ENCODE measurements at regions not wholly inside any gene's neighbourhood (a gene's known extent, or its start where the extent isn't known, plus 50 kb on each side); places are given as distances from the start of the nearest gene placed in this dataset.

DNA sequence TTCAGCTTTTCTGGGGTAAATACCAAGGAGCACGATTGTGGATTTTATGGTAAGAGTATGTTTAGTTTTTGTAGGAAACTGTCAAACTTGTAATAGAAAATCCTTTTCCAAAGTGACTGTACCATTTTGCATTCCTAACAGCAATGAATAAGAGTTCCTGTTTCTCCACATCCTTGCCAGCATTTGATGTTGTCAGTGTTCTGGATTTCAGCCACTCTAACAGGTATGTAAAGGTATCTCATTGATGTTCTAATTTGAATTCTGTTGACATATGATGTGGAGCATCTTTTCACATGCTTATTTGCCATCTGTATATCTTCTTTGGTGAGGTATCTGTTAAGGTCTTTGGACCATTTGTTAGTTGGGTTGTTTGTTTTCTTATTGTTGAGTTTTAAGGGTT is 50.3 kb upstream of the RGS2 start:
- TF ChIP-seq BACH2 (CRISPR knock-in tag; IDR thresholded peaks at IDR 0.05; ENCODE audit: borderline replicate concordance): no peak
- no peak for ATAC-seq
